T follicular helper cell (primary cell): ENCODE measurements at regions not wholly inside any gene's neighbourhood (a gene's known extent, or its start where the extent isn't known, plus 50 kb on each side); places are given as distances from the start of the nearest gene placed in this dataset.
"Not testable (repeated sequence)": the region's sequence is repeated elsewhere in the genome, so short reads cannot be mapped to it uniquely, and the experiment has no call there.

Experiments
- DNase-seq: peaks from one replicate; pipeline ENCODE4 v3.0.0-alpha.2; 2020; ENCODE audit warnings: low read depth

DNA sequence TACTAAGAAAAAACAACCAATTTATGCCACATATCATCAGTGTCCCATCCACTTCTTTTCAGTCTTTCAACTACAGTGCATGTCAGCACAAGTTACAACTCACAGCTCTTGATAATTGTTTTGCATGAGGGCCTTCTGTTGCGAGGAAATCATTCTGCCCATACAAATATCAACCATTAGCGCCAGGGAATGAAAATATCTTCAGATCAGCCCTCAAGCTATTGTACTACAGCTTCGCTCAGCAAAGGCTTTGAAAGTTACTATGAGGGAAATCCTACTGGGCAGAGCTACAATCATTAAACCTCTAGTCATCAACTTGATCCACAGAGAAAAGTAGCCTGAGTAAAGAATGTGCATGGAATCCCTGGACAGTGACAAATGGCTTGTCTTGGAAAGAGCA lies 1023.6 kb upstream of the HS3ST1 start:
- DNase-seq: no peak

DNA sequence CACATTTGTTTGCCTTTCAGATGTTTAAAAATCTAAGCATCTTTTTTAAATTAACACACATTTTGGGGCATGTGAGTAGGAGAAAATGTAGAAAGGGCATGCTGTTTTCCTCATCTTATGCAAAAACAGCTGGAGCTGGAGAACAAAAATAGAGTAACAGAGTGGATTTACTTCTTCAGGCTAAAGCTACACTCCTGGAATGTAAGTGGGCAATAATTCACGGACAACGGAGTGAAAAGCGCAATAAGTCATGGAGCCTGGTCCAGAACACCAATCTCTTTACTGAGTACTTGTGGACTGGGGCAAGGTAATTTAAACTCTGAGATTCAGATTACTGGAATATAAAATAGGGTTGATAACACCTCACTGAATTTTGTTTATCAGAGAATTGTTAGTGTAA lies 1018.8 kb upstream of the HS3ST1 start:
- no peak for DNase-seq

DNA sequence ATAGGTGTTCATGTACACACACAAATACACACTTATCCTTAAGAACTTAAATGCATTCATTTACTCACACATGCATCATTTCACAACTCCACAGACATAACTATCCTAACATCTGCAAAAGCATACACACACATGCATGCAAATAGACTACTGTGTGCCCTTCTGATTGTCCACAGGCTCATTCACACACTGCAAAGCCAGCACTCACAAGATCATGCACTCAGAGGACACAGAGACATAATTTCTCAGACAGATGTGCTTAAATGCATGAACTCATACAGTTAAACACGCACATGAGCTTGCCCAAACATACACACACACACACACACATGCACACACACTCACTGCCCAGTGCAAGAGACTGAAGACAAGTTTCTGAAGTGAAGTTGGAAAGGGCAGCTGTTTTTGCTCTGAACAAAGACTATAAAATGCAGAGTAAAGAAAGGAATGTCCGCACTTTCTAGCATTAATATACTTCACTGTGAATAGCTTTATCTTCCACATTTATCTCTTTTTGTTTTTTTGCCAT lies 1018.0 kb upstream of the HS3ST1 start:
- DNase-seq: no peak

DNA sequence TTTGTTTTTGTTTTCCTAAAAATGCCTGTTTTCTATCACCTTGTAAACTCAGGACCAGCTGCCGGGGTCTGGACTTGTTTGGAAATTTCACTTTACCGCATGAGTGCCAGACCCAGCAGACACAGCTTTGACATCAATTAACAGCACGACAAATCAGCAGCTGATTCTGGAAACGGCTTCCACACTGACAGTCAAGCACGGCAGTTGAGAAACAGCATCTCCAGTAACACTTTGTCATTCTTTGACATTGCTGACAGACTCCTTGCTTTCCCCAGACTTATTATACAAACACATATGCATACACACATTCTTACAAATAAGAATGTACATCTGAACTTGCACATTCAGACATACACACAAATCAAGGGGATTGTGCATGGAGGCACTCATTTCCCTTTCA lies 1017.6 kb upstream of the HS3ST1 start:
- no peak for DNase-seq

DNA sequence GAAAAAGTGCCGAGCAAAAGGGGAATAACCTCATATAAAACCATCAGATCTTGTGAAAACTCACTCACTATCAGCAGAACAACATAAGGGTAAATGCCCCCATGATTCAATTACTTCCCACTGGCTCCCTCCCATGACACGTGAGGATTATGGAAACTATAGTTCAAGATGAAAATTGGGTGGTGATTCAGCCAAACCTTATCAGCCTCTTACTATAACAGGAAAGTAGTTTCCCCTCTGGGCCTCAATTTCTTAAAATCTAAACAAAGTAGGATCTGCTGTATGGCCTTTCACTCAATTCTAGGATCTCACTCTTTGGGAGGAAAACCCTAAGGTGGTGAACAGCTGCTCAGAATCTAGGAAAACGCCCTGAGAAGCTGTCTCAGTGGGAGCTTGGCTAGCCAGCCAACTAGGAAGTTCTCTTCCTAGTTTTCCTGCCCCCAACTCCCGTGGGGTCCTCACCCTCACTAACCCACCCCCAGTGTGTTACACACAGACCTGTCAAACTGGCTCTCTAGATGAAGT lies 1017.1 kb upstream of the HS3ST1 start:
- DNase-seq: no peak

DNA sequence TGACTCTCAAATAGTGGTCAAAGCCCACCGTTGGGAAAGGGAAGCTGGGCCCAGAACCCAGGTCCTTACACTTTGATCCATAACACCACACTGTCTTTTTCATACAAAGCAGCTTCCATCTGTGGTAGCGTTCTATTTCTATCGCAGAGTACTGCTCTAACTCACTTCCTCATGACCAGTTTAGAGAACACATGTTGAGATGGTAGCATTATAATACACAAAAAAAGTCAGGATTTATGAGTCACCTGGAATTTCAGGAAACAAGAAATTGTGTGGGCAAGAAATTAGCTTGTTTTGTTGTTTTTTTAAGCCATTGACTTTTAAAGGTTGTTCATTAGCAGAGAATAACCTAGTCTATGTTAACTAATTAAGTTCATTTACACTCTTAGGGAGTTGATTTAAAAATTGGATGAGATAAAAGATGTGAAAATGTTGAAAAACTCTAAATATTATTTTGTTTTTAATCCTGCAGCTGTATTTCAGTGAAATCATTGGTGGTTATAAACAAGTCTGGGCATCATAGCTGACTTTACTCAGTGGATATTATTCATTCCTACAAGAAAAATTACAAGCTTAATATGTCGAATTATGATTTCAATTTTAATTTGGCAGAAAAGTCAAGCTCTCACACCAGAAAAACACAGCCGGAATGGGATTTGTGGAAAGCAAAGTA lies 1011.1 kb upstream of the HS3ST1 start:
- DNase-seq: no peak

DNA sequence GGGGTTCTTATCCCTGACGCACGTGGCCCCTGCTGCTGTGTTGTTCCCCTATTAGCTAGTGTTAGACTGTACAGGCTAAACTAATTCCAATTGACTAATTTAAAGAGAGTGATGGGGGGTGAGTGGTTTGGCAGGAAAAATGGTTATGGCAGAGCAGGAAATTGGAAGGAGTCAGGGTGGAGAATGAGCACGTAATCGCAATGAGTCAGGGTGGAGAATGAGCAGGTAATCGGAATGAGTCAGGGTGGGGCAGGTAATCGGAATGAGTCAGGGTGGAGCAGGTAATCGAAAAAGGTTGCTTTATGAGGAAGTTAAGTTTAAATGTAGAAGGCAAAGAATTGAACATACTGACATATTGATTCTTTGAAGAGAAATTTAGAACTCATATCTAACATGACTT lies 1002.6 kb upstream of the HS3ST1 start:
- DNase-seq: not testable (repeated sequence)

DNA sequence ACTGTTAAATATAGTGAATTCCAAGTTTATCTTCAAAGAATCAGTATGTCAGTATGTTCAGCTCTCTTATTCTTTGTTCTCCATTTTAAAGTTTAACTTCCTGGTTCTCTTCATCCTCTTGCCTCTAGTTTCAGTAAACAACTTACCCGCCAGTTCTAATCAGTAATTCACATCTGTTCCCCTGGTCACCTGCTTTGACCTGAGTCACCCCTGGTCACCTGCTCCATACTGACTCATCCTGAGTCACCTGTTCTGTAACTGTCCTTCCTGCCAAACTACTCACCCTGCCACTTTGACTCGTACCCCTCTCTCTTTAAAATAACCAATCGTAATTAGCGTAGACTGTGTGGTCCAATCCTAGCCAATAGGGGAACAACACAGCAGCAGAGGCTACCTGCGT lies 992.7 kb upstream of the HS3ST1 start:
- DNase-seq: no peak

DNA sequence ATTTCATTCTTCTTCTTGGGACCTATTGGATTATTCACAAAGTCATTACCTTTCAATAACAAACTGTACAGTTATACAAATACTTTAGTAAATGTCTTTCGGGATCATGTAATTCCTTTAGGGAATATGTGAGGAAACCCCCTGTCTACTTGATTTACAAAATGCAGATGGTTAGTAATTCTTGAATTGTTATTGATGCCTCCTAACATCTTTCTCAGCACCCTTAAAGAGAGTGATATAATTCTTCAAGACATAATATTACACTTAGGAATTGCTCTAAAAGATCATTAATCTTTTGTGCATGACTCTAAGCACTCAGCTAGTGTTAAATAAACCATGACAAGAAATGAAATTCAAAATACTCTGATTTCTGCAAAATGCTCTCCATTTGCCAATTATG lies 988.1 kb upstream of the HS3ST1 start:
- no peak for DNase-seq

DNA sequence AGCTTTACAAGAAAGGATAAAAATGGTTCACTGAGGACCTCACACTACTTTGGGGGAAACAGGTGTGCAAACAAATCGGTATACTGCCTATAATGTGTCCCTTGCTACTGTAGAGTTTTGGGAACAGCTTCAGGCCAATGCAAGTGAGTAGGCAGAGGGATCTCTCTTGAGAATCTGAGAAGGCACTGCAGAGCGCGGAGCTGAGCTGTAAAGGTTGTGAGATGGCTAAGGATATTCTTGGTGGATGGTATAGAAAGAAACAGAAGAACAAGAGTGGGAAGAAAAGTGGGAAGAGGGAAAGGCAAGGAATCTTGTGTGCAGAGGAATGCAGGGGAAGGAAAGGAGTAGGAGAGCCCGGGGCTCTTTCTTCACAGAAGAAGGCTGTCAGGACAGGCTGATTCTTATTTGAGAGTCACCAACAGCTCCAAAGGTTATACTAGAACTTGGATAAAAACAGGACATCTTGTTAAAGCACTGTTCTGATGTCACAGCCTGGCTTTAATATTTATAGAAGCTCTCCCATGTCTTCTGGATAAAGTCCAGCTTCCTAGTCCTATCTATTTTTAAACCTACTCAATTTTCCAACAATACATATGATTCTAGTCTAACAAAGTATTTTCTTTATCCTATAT lies 985.6 kb upstream of the HS3ST1 start:
- no peak for DNase-seq

DNA sequence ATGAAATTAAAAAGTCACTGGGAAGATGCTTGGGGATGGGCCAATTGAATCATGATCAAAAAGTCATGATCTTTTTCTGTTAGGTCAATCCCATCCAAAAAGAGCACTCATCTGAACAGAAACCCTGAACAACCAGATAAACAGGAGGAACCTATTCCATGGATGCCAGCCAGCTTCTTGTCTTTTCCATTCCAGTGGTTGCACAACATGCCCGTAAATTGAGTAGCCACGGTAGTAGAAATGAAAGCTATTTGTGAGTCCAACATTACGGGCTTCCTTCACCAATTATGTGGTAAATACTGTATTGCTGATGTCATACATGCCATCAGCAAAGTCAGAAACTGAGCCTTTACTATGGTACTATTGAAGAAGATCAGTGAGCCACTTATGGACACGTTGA lies 982.4 kb upstream of the HS3ST1 start:
- DNase-seq: no peak

DNA sequence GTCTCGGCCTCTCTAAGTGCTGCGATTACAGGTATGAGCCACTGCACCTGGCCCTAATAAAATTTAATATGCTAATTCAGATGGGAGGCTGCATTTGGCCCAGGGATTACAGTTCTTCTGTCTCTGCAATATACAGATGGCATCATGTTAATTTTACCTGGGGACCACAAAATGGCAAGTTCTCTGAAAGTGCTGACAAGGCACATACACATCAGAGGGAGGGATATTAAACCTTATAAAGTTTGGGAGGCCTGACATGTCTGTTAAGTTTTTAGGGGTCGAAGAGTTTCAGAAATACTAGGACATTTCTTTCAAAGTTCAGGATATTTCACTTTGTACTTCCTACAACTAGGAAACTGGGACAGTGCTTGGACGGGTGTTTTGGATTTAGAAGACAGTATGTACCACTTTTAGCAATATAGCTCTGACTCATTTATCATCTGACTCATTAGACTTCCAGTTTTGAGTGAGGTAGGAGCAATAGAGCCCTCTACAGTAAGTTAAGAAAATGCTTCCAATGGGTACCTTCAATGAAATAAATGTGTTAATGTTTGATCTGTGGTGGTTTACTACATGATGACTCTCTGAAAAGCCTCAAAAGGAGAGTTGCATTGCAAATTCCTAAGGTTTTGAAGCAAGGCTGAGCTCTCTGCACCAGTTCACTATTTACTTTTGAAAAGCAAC lies 981.0 kb upstream of the HS3ST1 start:
- DNase-seq: no peak

DNA sequence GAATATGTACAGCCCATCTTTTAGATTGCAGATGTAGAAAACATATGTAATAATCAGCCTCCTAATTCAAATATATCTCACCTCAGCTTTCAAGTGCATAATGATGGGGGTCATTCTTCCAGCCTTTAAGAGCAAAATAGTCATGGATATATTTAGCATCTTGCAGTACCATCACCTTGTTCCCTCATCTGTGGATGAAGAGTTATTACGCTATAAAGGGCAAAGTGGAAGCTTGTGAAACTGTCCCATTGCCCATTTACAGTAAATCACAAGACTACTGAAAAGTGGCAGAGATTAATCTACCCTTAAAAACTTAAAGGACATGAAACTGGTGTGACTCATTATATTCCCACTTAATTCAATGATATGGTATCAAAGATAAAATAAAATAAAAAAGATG lies 979.7 kb upstream of the HS3ST1 start:
- no peak for DNase-seq

DNA sequence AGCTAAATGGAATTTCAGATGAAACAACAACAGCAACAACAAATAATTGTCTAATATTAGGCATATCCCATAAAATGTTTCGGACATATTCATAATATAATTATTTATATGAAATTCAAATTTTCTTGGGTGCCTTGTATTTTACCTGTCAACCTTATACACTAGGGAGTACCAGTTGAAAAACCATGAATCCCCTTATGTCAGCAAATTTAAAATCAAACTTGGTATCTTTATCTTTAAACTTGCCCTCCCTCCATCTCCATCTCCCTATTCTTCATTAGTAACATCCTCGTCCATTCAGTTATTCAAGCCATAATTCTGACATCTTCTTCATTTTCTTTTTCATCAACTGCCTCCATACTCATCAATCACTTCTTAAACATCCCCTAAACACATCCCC lies 974.5 kb upstream of the HS3ST1 start:
- DNase-seq: no peak

DNA sequence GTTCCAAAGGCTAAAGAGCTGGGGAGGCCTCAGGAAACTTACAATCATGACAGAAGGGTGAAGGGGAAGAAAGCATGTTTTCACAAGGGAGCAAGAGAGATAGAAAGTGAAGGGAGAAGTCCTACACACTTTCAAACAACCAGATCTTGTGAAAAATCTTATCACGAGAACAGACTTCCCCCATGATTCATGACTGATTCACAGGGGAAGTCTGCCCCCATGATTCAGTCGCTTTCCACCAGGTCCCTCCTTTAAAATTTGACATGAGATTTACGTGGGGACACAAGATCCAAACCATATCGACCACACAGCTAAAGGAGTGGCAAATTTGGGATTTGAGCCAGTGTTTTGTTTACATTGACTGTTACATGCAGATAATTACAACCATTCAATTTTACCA lies 971.1 kb upstream of the HS3ST1 start:
- DNase-seq: no peak

DNA sequence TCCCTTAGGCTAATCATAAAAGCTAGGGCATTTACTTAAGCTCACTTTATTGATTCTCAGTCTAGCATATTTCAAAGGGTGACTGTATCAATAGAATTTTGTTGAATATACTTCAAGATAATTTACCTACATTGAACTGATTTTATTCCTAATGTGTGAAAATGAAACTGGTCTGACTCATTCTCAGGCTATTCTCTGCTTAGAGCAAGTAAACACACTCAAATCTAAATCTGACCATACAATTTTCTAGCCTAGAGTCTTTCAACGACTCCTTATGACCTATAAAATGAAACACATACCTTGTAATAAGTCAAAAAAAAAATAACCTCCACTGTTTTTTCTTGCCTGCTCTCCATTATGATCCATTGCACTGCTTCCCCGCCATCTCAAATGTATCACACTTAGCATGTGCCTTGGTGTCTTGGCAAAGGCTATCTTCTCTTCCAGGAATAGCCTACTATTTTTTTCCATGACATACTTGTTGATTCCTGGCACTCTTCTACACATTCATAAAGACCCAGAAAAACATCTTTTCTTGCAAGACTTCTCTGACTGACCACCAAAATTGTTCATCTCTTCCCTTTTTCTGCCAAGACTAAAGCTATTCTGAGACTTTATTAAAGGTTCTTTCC lies 965.1 kb upstream of the HS3ST1 start:
- DNase-seq: no peak

DNA sequence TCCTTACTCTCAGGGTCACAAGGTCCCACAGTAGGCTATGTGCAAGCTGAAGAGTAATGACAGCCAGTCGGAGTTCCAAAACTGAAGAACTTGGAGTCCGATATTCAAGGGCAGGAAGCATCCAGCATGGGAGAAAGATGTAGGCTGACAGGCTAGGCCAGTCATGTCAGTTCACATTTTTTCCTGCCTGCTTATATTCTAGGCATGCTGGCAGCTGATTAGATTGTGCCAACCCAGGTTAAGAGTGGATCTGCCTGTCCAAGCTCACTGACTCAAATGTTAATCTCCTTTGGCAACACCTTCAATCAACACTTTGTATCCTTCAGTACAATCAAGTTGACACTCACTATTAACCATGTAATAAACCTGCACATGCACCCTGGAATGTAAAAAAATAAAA lies 960.9 kb upstream of the HS3ST1 start:
- DNase-seq: no peak

DNA sequence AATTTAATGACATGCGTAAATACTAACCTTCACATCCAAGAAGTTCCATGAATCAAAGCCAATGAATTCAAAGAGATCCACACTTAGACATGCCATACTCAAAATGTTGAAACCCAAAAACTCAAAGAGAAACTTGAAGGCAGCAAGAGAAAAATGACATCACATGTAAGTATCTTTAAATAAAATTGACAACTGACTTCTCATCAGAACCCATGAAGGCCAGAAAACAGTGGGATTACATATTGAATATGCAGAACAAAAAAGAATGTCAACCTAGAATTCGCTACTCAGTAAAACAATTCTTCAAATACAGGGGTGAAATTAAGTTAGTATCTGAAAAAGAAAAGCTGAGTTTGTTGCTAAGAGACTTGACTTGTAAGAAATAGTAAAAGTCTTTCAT lies 953.9 kb upstream of the HS3ST1 start:
- no peak for DNase-seq

DNA sequence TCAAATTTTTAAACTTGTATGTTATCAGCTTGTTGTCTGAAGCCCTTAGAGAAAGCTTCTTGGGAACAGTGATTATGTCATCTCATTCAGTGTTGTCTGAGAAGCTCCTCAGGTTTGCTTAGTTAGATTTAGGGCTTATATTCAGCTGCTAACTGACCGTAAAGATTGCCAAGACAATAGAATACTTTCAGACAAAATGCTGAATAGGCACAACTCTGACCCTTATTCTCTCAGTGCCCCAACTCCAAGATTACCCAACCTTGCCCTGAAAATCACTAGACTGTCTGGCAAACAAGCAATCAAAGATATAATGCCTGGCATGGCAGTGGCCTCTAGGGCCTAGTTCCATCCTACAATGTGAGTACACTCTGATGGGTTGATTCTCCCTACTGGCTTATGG lies 950.5 kb upstream of the HS3ST1 start:
- no peak for DNase-seq

DNA sequence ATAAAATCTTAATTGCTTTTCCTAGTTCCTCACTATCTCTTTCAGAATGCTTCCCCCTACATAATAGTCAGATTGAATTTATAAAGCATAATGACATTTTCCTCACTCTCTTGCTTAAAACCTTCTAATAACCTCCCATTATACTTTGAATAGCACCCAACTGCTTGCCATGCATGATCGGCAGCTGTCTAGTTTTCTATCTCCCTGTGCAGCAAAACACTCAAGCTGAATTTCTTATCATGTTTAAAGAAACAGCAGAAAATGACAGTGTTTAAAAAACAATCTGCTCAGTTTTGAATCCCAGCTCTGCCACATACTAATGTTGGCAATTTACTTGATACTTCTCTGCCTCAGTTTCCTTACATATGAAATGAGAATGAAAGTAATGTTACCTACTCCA lies 947.1 kb upstream of the HS3ST1 start:
- DNase-seq: no peak

DNA sequence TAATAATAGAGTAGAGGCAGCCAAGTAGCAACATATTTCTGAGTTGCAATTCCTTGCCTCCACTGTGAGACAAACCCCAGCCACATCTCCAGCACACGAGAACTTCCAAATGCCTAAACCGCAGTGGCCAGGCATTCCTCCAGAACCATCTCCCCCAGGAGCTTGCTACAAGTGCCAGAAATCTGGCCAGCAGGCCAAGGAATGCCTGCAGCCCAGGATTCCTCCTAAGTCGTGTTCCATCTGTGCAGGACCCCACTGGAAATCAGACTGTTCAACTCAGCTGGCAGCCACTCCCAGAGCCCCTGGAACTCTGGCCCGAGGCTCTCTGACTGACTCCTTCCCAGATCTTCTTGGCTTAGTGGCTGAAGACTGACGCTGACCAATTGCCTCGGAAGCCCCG lies 937.2 kb upstream of the HS3ST1 start:
- not testable (repeated sequence) for DNase-seq

DNA sequence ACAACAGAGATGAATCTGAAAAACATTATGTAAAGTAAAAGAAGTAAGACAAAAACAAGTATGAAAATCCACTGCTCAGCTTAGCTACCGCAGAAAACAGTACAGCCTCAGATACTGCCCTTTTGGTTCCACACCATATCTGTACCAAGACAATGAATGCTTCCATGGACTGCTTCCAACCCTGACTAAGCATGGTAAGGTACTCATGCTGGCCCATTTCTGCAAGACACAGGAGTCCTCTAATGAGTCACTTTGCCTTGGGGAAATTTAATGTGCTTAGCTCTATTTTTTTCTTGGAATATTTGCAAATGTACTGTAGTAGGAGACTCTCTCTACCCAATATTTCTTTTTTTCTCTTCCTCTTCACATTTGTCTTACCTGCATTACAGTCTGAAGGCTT lies 931.7 kb upstream of the HS3ST1 start:
- no peak for DNase-seq

DNA sequence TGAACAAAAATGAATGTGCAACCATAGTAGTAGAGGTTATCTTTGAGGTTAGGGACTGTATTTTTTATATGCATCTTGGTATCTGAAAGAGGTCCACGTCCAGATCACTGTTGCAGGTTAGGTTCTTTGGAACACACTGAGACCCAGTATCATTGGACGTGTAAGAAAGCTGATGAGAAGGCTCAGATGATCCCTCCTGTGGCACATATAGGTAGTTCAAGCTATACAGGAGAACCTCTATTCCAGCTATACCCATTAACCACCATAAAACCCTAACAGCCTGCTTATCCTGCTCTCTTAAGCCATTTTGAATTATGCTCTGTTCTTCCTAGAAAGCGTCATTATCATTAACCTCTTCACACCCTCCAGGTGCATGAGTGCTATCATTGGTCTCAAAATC lies 930.7 kb upstream of the HS3ST1 start:
- DNase-seq: no peak
